CD4-positive, CD25-positive, alpha-beta regulatory T cell (primary cell): ENCODE measurements at regions not wholly inside any gene's neighbourhood (a gene's known extent, or its start where the extent isn't known, plus 50 kb on each side); places are given as distances from the start of the nearest gene placed in this dataset.

ENCODE experiments used
- ATAC-seq, 2 donors: fragments of 150-1000 bp; cut with Tn5 transposase; one replicate each; pipeline ENCODE4 v1.10.0; 2021; ENCODE audit warnings: low read depth in 2 of 2, moderate number of reproducible peaks in 2 of 2, moderate library complexity in 1 of 2
- DNase-seq, 3 donors: peaks; one replicate each; pipeline versions ENCODE4 v3.0.0 to v3.0.0-alpha.2; 2012 to 2022; ENCODE audit warnings: mixed read lengths in 1 of 3
- H3K27ac ChIP-seq: one replicate; pipeline ENCODE4 v1.7.0; 2013; ENCODE audit warnings: mild to moderate bottlenecking, low read length; ENCODE audit not compliant: insufficient read depth, poor library complexity, severe bottlenecking
- H3K27me3 ChIP-seq: one replicate; pipeline ENCODE4 v1.7.0; 2013; ENCODE audit warnings: low read length; ENCODE audit not compliant: control insufficient read depth, insufficient read depth
- H3K36me3 ChIP-seq: one replicate; pipeline ENCODE4 v1.7.0; 2013; ENCODE audit warnings: mild to moderate bottlenecking, low read length, moderate library complexity; ENCODE audit not compliant: control insufficient read depth, insufficient read depth
- H3K4me1 ChIP-seq: 2 replicates; pipeline ENCODE4 v1.7.0; 2013; ENCODE audit warnings: mild to moderate bottlenecking, low read length; ENCODE audit not compliant: insufficient read depth, control insufficient read depth, poor library complexity, severe bottlenecking
- H3K4me3 ChIP-seq: one replicate; pipeline ENCODE4 v1.7.0; 2013; ENCODE audit warnings: low read depth, mild to moderate bottlenecking, low read length, moderate library complexity
- H3K9me3 ChIP-seq, 2 experiments: 1 replicate in 1 of 2; 2 replicates in 1 of 2; pipeline ENCODE4 v1.7.0; 2013; ENCODE audit warnings: low read length in 2 of 2, mild to moderate bottlenecking in 1 of 2, moderate library complexity in 1 of 2; ENCODE audit not compliant: control insufficient read depth in 2 of 2
- H3K27ac Mint-ChIP-seq, 3 donors: one replicate each; pipeline ENCODE4 v1.8.0; 2020 to 2022; ENCODE audit warnings: mild to moderate bottlenecking in 3 of 3, mixed read lengths in 3 of 3, moderate library complexity in 2 of 3
- H3K27me3 Mint-ChIP-seq: one replicate; pipeline ENCODE4 v1.8.0; 2022; ENCODE audit warnings: mild to moderate bottlenecking, mixed read lengths
- H3K36me3 Mint-ChIP-seq: one replicate; pipeline ENCODE4 v1.8.0; 2020; ENCODE audit warnings: mixed read lengths
- H3K4me1 Mint-ChIP-seq, 4 donors: one replicate each; pipeline ENCODE4 v1.8.0; 2020 to 2022; ENCODE audit warnings: mixed read lengths in 4 of 4, mild to moderate bottlenecking in 1 of 4
- H3K4me3 Mint-ChIP-seq, 4 donors: one replicate each; pipeline ENCODE4 v1.8.0; 2020 to 2022; ENCODE audit warnings: mild to moderate bottlenecking in 4 of 4, mixed read lengths in 4 of 4, moderate library complexity in 3 of 4
- H3K9me3 Mint-ChIP-seq, 7 donors: one replicate each; pipeline ENCODE4 v1.8.0; 2020 to 2022; ENCODE audit warnings: mixed read lengths in 7 of 7, mild to moderate bottlenecking in 3 of 7, moderate library complexity in 2 of 7

DNA sequence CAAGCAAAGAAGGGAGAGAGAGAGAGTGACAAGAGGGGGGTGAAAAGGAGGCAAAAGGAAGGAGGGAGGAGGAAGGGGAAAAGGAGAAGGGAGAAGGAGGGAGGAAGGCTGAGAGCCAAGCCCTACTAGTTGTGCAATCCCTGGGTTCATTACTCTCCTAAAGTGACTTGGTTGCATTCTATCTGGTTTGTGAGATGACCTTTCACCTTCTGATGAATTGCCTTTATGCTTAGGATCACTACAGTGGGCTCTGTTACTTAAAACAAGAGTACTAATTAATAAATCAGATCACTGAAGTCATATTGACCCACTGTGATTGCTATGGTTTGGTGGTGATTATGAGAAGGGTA, 144.9 kb downstream of the KIF20B start:
- ATAC-seq = no peak

DNA sequence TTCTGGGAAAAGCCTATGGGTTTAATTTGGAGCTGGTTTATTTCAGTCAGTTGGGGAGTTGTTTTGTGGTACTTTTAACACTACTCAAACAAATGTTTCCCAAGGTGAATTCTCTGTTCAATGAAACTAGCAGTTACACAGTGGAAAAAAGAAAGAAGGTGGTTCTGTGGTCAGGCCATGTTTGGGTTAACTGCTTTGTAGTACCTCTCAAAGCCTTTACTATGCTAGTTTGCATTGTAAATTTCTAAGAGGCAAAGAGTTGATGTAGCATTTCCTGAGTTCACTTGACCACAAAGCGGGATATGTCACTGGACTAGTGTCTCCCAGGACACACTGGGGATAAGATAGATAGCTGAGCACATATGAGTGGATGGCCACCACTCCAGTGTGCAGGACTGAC, 145.4 kb downstream of the KIF20B start:
- Histone ChIP-seq H3K27me3 (peaks cover 13% of the 10 kb centered on the region), H3K27ac (no peak overlapping the region), H3K4me1 (no peaks in the 10 kb centered on the region), H3K36me3 (no peaks in the 10 kb centered on the region), H3K4me3 (no peak overlapping the region), H3K9me3 (peaks cover 0 to 3% of the 10 kb centered on the region in 2 experiments)
- Mint-ChIP-seq H3K36me3 (no peaks in the 10 kb centered on the region), H3K4me1 (no peaks in the 10 kb centered on the region), H3K27ac (no peak overlapping the region), H3K27me3 (peaks cover 43% of the 10 kb centered on the region), H3K9me3 (peaks cover 0 to 4% (median 0%) of the 10 kb centered on the region in 7 donors), H3K4me3 (no peak overlapping the region)
- no peak for DNase-seq
- no peak for ATAC-seq

More for the DNA sequence above, 144.9 kb downstream of the KIF20B start:
- H3K27ac Mint-ChIP-seq = no peak overlapping the region
- Histone ChIP-seq H3K4me1 (no peaks in the 10 kb centered on the region), H3K9me3 (peaks cover 0 to 3% of the 10 kb centered on the region in 2 experiments), H3K4me3 (no peak overlapping the region), H3K36me3 (no peaks in the 10 kb centered on the region), H3K27ac (no peak overlapping the region), H3K27me3 (peaks cover 13% of the 10 kb centered on the region)
- DNase-seq = no peak
- peaks cover 46% of the 10 kb centered on the region for H3K27me3 Mint-ChIP-seq
- no peaks in the 10 kb centered on the region for H3K36me3 Mint-ChIP-seq
- H3K4me3 Mint-ChIP-seq = no peak overlapping the region
- no peaks in the 10 kb centered on the region for H3K4me1 Mint-ChIP-seq
- H3K9me3 Mint-ChIP-seq = peaks cover 0 to 4% (median 0%) of the 10 kb centered on the region in 7 donors

DNA sequence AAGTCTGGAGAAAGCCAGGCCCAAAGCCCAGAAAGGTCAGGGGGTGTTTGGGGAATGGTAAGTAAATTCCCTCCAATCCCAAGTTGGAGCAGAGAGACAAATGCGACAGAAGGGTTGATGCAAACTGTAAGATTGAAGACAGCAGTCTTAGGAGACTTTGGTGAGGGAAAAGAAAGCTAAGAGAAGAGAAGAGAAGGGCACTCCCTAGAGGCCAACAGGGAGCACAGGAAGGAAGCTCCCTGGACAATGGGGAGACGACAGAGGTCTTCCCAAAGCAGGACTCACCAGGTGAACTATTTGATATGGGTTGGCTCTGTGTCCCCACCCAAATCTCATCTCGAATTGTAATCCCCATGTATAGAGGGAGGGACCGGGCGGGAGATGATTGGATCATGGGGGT, 151.5 kb downstream of the KIF20B start:
- no peak overlapping the region for H3K4me3 ChIP-seq
- H3K36me3 Mint-ChIP-seq = no peaks in the 10 kb centered on the region
- H3K27me3 Mint-ChIP-seq = peaks cover 19% of the 10 kb centered on the region
- H3K4me1 Mint-ChIP-seq = no peaks in the 10 kb centered on the region
- DNase-seq (no peak), ATAC-seq (no peak)
- H3K27me3 ChIP-seq = peaks cover 5% of the 10 kb centered on the region
- H3K9me3 Mint-ChIP-seq = peaks cover 0 to 2% (median 0%) of the 10 kb centered on the region in 7 donors
- H3K27ac Mint-ChIP-seq = peak overlapping the region in 1 of 3 donors; percentile 26
- no peaks in the 10 kb centered on the region for H3K4me1 ChIP-seq
- no peaks in the 10 kb centered on the region for H3K36me3 ChIP-seq
- H3K4me3 Mint-ChIP-seq = no peak overlapping the region
- no peaks in the 10 kb centered on the region for H3K9me3 ChIP-seq
- H3K27ac ChIP-seq = no peak overlapping the region

DNA sequence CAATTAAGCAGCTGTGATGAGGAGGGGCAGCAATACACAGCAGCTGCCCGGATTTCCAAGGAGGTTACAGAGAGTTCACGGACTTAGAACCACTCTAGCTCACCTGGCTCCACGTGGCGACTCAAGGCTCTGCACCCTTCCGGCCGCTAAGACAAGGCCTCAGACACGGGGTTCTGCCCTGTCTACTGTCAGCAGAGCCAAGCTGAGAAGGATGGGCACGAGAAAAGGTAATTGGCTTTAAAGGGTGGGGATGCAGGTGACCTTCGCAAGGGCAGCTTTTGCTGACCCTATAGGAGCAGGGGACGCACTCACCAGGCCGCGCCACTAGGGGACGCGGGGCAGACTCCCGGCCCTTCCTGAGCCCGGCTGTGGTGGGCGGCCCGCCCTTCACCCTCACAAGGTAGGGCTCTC, 152.4 kb downstream of the KIF20B start:
- H3K4me3 Mint-ChIP-seq = no peak overlapping the region
- H3K27ac ChIP-seq = no peak overlapping the region
- no peaks in the 10 kb centered on the region for H3K4me1 Mint-ChIP-seq
- no peak overlapping the region for H3K4me3 ChIP-seq
- DNase-seq (no peak), ATAC-seq (no peak)
- H3K27ac Mint-ChIP-seq = no peak overlapping the region
- no peaks in the 10 kb centered on the region for H3K36me3 Mint-ChIP-seq
- H3K9me3 ChIP-seq = no peaks in the 10 kb centered on the region
- H3K36me3 ChIP-seq = no peaks in the 10 kb centered on the region
- peaks cover 0 to 2% (median 0%) of the 10 kb centered on the region in 7 donors for H3K9me3 Mint-ChIP-seq
- H3K27me3 ChIP-seq = peaks cover 5% of the 10 kb centered on the region
- no peaks in the 10 kb centered on the region for H3K4me1 ChIP-seq
- peaks cover 12% of the 10 kb centered on the region for H3K27me3 Mint-ChIP-seq

DNA sequence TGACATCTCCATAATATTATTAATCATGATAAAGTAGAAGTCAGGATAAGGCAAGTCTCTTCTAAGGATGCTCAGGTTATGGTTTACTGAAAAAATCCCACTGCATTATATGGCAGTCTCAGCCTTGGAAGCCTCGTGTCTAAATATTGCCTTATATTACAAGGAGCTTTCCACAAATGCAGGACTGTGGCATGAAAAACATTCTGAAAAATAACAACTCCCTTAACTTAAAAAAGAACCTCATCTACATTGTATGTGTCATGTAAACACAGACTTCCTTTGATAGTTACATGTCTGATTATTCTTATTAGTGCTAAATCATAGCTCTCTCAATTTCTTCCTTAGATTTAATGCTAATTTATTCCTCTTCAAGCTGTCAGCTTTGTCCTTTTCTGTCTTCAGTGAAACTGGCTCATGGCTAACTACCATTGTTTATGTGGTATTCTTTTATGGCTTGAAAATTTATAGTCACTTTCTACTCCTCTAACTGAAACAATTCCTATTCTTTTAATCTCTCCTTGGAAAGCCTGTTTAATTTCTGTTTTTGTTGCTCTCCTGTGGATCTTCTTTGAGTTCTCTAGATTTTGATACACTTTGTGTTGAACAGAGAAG, 156.1 kb downstream of the KIF20B start:
- H3K9me3 ChIP-seq = no peaks in the 10 kb centered on the region
- no peak for ATAC-seq
- no peak overlapping the region for H3K27ac ChIP-seq
- peaks cover 11% of the 10 kb centered on the region for H3K4me1 ChIP-seq
- Mint-ChIP-seq H3K27ac (no peak overlapping the region), H3K9me3 (no peaks in the 10 kb centered on the region), H3K4me3 (no peak overlapping the region), H3K4me1 (peaks cover 0 to 18% (median 15%) of the 10 kb centered on the region in 4 donors), H3K36me3 (no peaks in the 10 kb centered on the region), H3K27me3 (no peaks in the 10 kb centered on the region)
- no peaks in the 10 kb centered on the region for H3K36me3 ChIP-seq
- DNase-seq = no peak
- H3K27me3 ChIP-seq = peaks cover 2% of the 10 kb centered on the region
- no peak overlapping the region for H3K4me3 ChIP-seq

DNA sequence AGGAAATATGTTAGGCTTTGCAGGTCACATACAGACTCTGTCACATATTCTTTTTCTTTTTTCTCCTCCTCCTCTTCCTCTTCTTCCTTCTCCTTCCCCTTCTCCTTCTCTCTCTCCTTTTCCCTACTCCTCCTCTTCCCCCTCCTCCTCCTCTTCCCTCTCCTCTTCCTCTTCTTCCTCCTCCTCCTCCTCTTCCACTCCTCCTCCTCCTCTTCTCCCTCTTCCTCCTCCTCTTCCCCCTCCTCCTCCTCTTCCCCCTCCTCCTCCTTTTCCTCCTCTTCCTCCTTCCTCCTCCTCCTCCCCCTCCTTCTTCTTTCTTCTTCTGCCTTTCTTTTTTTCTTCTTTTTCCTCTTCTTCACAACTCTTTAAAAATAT, 159.8 kb downstream of the KIF20B start:
- peak overlapping the region; percentile 71 for H3K4me3 ChIP-seq

DNA sequence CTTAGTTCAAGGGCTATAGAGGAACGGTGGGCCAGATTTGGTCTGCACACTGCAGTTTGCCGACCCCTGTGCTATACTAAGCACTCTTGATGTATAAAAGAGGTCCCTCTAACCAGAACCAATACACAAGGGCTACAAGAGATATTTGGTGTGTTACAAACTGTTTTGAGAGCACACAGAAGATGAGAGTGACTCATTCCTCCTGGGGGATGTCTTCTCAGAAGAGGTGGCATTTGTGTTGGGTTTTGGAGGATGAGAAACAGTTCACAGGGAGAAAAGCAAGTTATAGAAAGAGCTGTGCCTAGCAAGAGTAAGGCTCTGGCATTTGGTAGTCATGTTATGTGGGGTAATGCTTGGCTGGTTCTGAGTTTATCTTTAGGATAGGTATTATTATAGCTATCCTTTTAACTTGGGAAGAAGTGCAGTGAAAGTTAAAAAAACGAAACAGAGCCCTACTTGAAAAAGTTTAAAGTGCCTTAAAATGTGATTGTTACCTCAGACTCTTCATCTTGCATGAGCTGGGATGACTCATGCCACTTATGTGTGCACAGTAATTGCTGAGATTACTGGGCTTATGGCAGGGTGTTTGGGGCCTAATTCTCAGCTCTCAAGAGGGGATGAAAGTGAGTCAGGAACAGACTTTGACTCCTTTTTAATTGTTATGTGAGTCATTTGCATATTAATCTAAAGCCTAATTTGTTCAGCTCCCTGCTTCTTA, 160.4 kb downstream of the KIF20B start:
- peak in 1 of 3 donors; percentile 25 for DNase-seq
- H3K27me3 ChIP-seq = peaks cover 4% of the 10 kb centered on the region
- H3K27ac ChIP-seq = no peak overlapping the region
- Mint-ChIP-seq H3K36me3 (no peaks in the 10 kb centered on the region), H3K4me1 (peaks cover 0 to 22% (median 17%) of the 10 kb centered on the region in 4 donors), H3K27ac (peak overlapping the region; percentile 44 to 60 (median 59)), H3K9me3 (peaks cover 0 to 2% (median 0%) of the 10 kb centered on the region in 7 donors), H3K4me3 (peak overlapping the region in 2 of 4 donors; percentile 0 to 39), H3K27me3 (peaks cover 13% of the 10 kb centered on the region)
- ATAC-seq = peak; percentile 19 to 54
- no peaks in the 10 kb centered on the region for H3K36me3 ChIP-seq
- H3K4me1 ChIP-seq = peaks cover 11% of the 10 kb centered on the region
- peak overlapping the region; percentile 2 for H3K4me3 ChIP-seq
- no peaks in the 10 kb centered on the region for H3K9me3 ChIP-seq

More for the DNA sequence above, 159.8 kb downstream of the KIF20B start:
- peaks cover 4% of the 10 kb centered on the region for H3K27me3 ChIP-seq
- Mint-ChIP-seq H3K9me3 (peaks cover 0 to 2% (median 0%) of the 10 kb centered on the region in 7 donors), H3K36me3 (no peaks in the 10 kb centered on the region), H3K4me3 (peak overlapping the region; percentile 59 to 78 (median 74)), H3K4me1 (peaks cover 0 to 22% (median 17%) of the 10 kb centered on the region in 4 donors), H3K27ac (peak overlapping the region; percentile 44 to 60 (median 59)), H3K27me3 (peaks cover 7% of the 10 kb centered on the region)
- peak overlapping the region; percentile 58 for H3K27ac ChIP-seq
- H3K4me1 ChIP-seq = peaks cover 11% of the 10 kb centered on the region
- ATAC-seq (no peak), DNase-seq (no peak)
- H3K9me3 ChIP-seq = no peaks in the 10 kb centered on the region
- no peaks in the 10 kb centered on the region for H3K36me3 ChIP-seq
